ENCODE measurements at regions not wholly inside any gene's neighbourhood (a gene's known extent, or its start where the extent isn't known, plus 50 kb on each side); places are given as distances from the start of the nearest gene placed in this dataset.

- ChIA-PET SMC1A (ENCODE audit: uncharacterized antibody, unreplicated experiment) (no interaction called here), RAD21 (ENCODE audit: unreplicated experiment) (no interaction called here), POLR2A (no interaction called here), CTCF (interaction anchor here (1.1 to 1.2 kb wide), 2 partner anchors 12 to 26 kb away, joined by 3 read pairs; no protein-coding TSS in a partner anchor)
- DNase-seq (ENCODE audit: low read depth, low spot score) (no peak), ATAC-seq (no peak), FAIRE-seq (no peak)
- intact Hi-C loops (cut with micrococcal nuclease; ENCODE audit: unreplicated experiment) (no loop called here), in situ Hi-C loops (cut with MboI) (no loop called here)
- TF ChIP-seq STAT1 (conservative IDR thresholded peaks at IDR 0.05) (no peak), SREBF2 (IDR thresholded peaks at IDR 0.05; ENCODE audit: low read length) (no peak), MAX (IDR thresholded peaks at IDR 0.05; ENCODE audit: low read depth, low read length) (no peak), IKZF2 (IDR thresholded peaks at IDR 0.05) (no peak), STAT3 (IDR thresholded peaks at IDR 0.05; ENCODE audit: low read depth, low read length) (no peak), FOXK2 (IDR thresholded peaks at IDR 0.05) (no peak), TCF3 (IDR thresholded peaks at IDR 0.05; ENCODE audit: borderline replicate concordance, insufficient read depth, low read depth, low read length) (no peak), SP1 (IDR thresholded peaks at IDR 0.05; ENCODE audit: low read depth, low read length) (no peak)
- no TSS peak for BruUV-seq (replicated peaks)
- Histone ChIP-seq H3K4me1 (ENCODE audit: control insufficient read depth, insufficient read depth, low read length) (no peaks in the 10 kb centered on the region), H2AFZ (ENCODE audit: control insufficient read depth, low read depth, low read length) (no peak overlapping the region), H3K27me3 (replicated peaks in 1 of 2; ENCODE audit: control insufficient read depth in 2 of 2, insufficient read depth in 2 of 2, low read length in 1 of 2) (no peaks in the 10 kb centered on the region), H3K4me2 (ENCODE audit: control insufficient read depth, insufficient read depth) (no peak overlapping the region), H3K27ac (ENCODE audit: control insufficient read depth, insufficient read depth) (no peak overlapping the region), H3K9me3 (replicated peaks; ENCODE audit: control insufficient read depth, insufficient read depth, low read length) (no peaks in the 10 kb centered on the region), H3K9ac (ENCODE audit: control insufficient read depth, insufficient read depth, low read length) (no peak overlapping the region), H3K4me3 (no peak overlapping the region), H4K20me1 (ENCODE audit: control insufficient read depth, insufficient read depth) (no peaks in the 10 kb centered on the region), H3K79me2 (ENCODE audit: control insufficient read depth, insufficient read depth, low read length) (no peaks in the 10 kb centered on the region), H3K36me3 (ENCODE audit: control insufficient read depth in 2 of 2, insufficient read depth in 2 of 2, low read length in 1 of 2) (no peaks in the 10 kb centered on the region)
- 50% methylated on average over 6 of the region's 6 CpGs for WGBS (ENCODE audit: insufficient coverage, insufficient replicate concordance, low lambda C conversion rate, missing lambda C conversion rate)
Measured at GRCh38 chr3:109803274-109803673, 465.9 kb upstream of the DPPA4 start.

- FAIRE-seq (no peak), DNase-seq (ENCODE audit: low read depth, low spot score) (no peak), ATAC-seq (peak; percentile 64)
- ChIA-PET CTCF (interaction anchor here (0.6 to 1.0 kb wide), 2 partner anchors 53 to 669 kb away, joined by 3 read pairs; no protein-coding TSS in a partner anchor), RAD21 (ENCODE audit: unreplicated experiment) (no interaction called here), SMC1A (ENCODE audit: uncharacterized antibody, unreplicated experiment) (no interaction called here), POLR2A (no interaction called here)
- no peaks in the 10 kb centered on the region for H4K20me1 ChIP-seq (ENCODE audit: control insufficient read depth, insufficient read depth)
- no peak overlapping the region for H3K4me3 ChIP-seq
- no peaks in the 10 kb centered on the region for H3K4me1 ChIP-seq (ENCODE audit: control insufficient read depth, insufficient read depth, low read length)
- H2AFZ ChIP-seq (ENCODE audit: control insufficient read depth, low read depth, low read length) = no peak overlapping the region
- in situ Hi-C loops (cut with MboI) (no loop called here), intact Hi-C loops (cut with micrococcal nuclease; ENCODE audit: unreplicated experiment) (no loop called here)
- no peak overlapping the region for H3K27ac ChIP-seq (ENCODE audit: control insufficient read depth, insufficient read depth)
- no peak overlapping the region for H3K4me2 ChIP-seq (ENCODE audit: control insufficient read depth, insufficient read depth)
- H3K27me3 ChIP-seq (replicated peaks in 1 of 2; ENCODE audit: control insufficient read depth in 2 of 2, insufficient read depth in 2 of 2, low read length in 1 of 2) = no peaks in the 10 kb centered on the region
- BruUV-seq (replicated peaks) = no TSS peak
- no peaks in the 10 kb centered on the region for H3K9me3 ChIP-seq (replicated peaks; ENCODE audit: control insufficient read depth, insufficient read depth, low read length)
- H3K9ac ChIP-seq (ENCODE audit: control insufficient read depth, insufficient read depth, low read length) = no peak overlapping the region
- WGBS (ENCODE audit: insufficient coverage, insufficient replicate concordance, low lambda C conversion rate, missing lambda C conversion rate) = 48% methylated on average over 1 of the region's 1 CpG
- no peaks in the 10 kb centered on the region for H3K79me2 ChIP-seq (ENCODE audit: control insufficient read depth, insufficient read depth, low read length)
- H3K36me3 ChIP-seq (ENCODE audit: control insufficient read depth in 2 of 2, insufficient read depth in 2 of 2, low read length in 1 of 2) = no peaks in the 10 kb centered on the region
- peak; percentile 36 to 38; a peak in 2 of 4 replicates for TF ChIP-seq IKZF2 (IDR thresholded peaks at IDR 0.05)
- TF ChIP-seq RAD21 (IDR thresholded peaks at IDR 0.05; ENCODE audit: insufficient read depth, low read depth, low read length) = no peak
- peak; percentile 23; the same call in 1 of the 2 replicates for TF ChIP-seq BCL11A (IDR thresholded peaks at IDR 0.05; ENCODE audit: low read depth, low read length)
- no peak for TF ChIP-seq MEF2B (IDR thresholded peaks at IDR 0.05; ENCODE audit: partially characterized antibody, poor library complexity, severe bottlenecking)
- peak; percentile 59; the same call in 1 of the 2 replicates for TF ChIP-seq DPF2 (IDR thresholded peaks at IDR 0.05)
- peak; percentile 92 for TF ChIP-seq MTA2 (IDR thresholded peaks at IDR 0.05; ENCODE audit: low read depth)
- no peak for TF ChIP-seq USF1 (IDR thresholded peaks at IDR 0.05; ENCODE audit: borderline replicate concordance, extremely low read length, insufficient read depth, low read depth, low read length)
- no peak for TF ChIP-seq ZBTB33 (IDR thresholded peaks at IDR 0.05)
- peak; percentile 29; the same call in 1 of the 2 replicates for TF ChIP-seq JUND (IDR thresholded peaks at IDR 0.05; ENCODE audit: low read depth, low read length)
- no peak for TF ChIP-seq TCF3 (IDR thresholded peaks at IDR 0.05; ENCODE audit: borderline replicate concordance, insufficient read depth, low read depth, low read length)
- TF ChIP-seq RUNX3 (IDR thresholded peaks at IDR 0.05; ENCODE audit: low read length) = peak; percentile 50; the same call in 1 of the 2 replicates
Measured at GRCh38 chr3:109804697-109805096, 467.4 kb upstream of the DPPA4 start.

Data from GM12878 (cell line).